SK-N-SH (cell line): ENCODE measurements at regions not wholly inside any gene's neighbourhood (a gene's known extent, or its start where the extent isn't known, plus 50 kb on each side); places are given as distances from the start of the nearest gene placed in this dataset.

ENCODE experiments used
- CTCF ChIA-PET: fragments of 300-600, 350-600 bp; formaldehyde crosslinking; extraction: SDS; loops from one replicate; lab custom pipeline; 2021; lab: Yijun Ruan, JAX
- POLR2A ChIA-PET: fragments of 350-600 bp; sonication (Branson Sonifier 250); formaldehyde crosslinking; extraction: SDS; loops from one replicate; lab custom pipeline; 2020; ENCODE audit warnings: antibody characterized with exemption, inconsistent platforms; lab: Yijun Ruan, JAX
- DNase-seq: peaks from one replicate; pipeline ENCODE4 v3.0.0; 2012
- H2AFZ ChIP-seq: fragments of 200-600 bp; sonication (generic); 2 replicates; pipeline ENCODE4 v1.8.1; 2016; ENCODE audit warnings: antibody characterized with exemption, mild to moderate bottlenecking, low read depth
- H3F3A ChIP-seq: fragments of 200-600 bp; sonication (generic); replicated peaks from 2 replicates; pipeline ENCODE3; 2016; ENCODE audit warnings: antibody characterized with exemption, mild to moderate bottlenecking; ENCODE audit not compliant: insufficient read depth
- H3K27ac ChIP-seq, 2 experiments: fragments of 200-500 bp in 1 of 2; fragments of 200-600 bp in 1 of 2; sonication (Bioruptor generic) in 1 of 2; sonication (generic), shearing (Covaris generic) in 1 of 2; 2 replicates each; pipeline versions ENCODE4 v1.5.1 to v1.6.1; 2014 to 2016; ENCODE audit warnings: low read depth in 2 of 2, inconsistent platforms in 1 of 2, low read length in 1 of 2, mild to moderate bottlenecking in 1 of 2, mixed read lengths in 1 of 2
- H3K27me3 ChIP-seq: fragments of 200-600 bp; sonication (generic), shearing (Covaris generic); 2 replicates; pipeline ENCODE4 v1.6.1; 2016; ENCODE audit warnings: mixed run types; ENCODE audit not compliant: insufficient read depth
- H3K36me3 ChIP-seq, 2 experiments: fragments of 200-500 bp in 1 of 2; fragments of 200-600 bp in 1 of 2; sonication (Bioruptor generic) in 1 of 2; sonication (generic) in 1 of 2; replicated peaks in 1 of 2; 2 replicates each; pipeline versions ENCODE3 to v1.5.1; 2014 to 2016; ENCODE audit warnings: low read length in 1 of 2, mild to moderate bottlenecking in 1 of 2; ENCODE audit not compliant: insufficient read depth in 2 of 2, control insufficient read depth in 1 of 2
- H3K4me1 ChIP-seq, 2 experiments: fragments of 200-500 bp in 1 of 2; fragments of 200-600 bp in 1 of 2; sonication (Bioruptor generic) in 1 of 2; sonication (generic), shearing (Covaris generic) in 1 of 2; 2 replicates each; pipeline versions ENCODE4 v1.5.1 to v1.6.1; 2014 to 2016; ENCODE audit warnings: low read depth in 1 of 2, low read length in 1 of 2, mixed run types in 1 of 2; ENCODE audit not compliant: insufficient read depth in 2 of 2, control insufficient read depth in 1 of 2
- H3K4me2 ChIP-seq: fragments of 200-600 bp; sonication (generic), shearing (Covaris generic); 2 replicates; pipeline ENCODE4 v1.6.1; 2017; ENCODE audit warnings: mixed run types
- H3K4me3 ChIP-seq, 2 experiments: fragments of 200-500 bp in 1 of 2; fragments of 200-600 bp in 1 of 2; sonication (Bioruptor generic) in 1 of 2; sonication (generic), shearing (Covaris generic) in 1 of 2; 2 replicates each; pipeline versions ENCODE4 v1.5.1 to v1.8.1; 2014 to 2016; ENCODE audit warnings: low read depth in 2 of 2, inconsistent platforms in 1 of 2, low read length in 1 of 2, mild to moderate bottlenecking in 1 of 2, mixed read lengths in 1 of 2, moderate library complexity in 1 of 2
- H3K79me2 ChIP-seq: fragments of 200-600 bp; sonication (generic); 2 replicates; pipeline ENCODE4 v1.8.1; 2017; ENCODE audit warnings: mild to moderate bottlenecking; ENCODE audit not compliant: insufficient read depth
- H3K9ac ChIP-seq: fragments of 200-600 bp; sonication (generic); 2 replicates; pipeline ENCODE4 v1.6.1; 2017; ENCODE audit warnings: mixed run types
- H3K9me2 ChIP-seq: fragments of 200-600 bp; sonication (generic); 2 replicates; pipeline ENCODE4 v1.6.1; 2017; ENCODE audit warnings: mixed run types
- H3K9me3 ChIP-seq: fragments of 200-600 bp; sonication (generic); 2 replicates; pipeline ENCODE4 v1.6.1; 2017; ENCODE audit warnings: mixed run types, mild to moderate bottlenecking, moderate library complexity
- H4K20me1 ChIP-seq: fragments of 200-600 bp; sonication (generic); 2 replicates; pipeline ENCODE4 v1.6.1; 2017; ENCODE audit warnings: mild to moderate bottlenecking, mixed run types; ENCODE audit not compliant: insufficient read depth
- ELF1 ChIP-seq: IDR thresholded peaks from 2 replicates; pipeline ENCODE4 v1.4.0; 2012
- EP300 ChIP-seq, 2 experiments: IDR thresholded peaks; 2 replicates each; pipeline versions ENCODE4 v1.4.0 to v1.6.1; 2012; ENCODE audit warnings: borderline replicate concordance in 1 of 2, low read depth in 1 of 2, low read length in 1 of 2
- FOXJ3 ChIP-seq: sonication (generic); formaldehyde crosslinking; IDR thresholded peaks from 2 replicates; pipeline ENCODE4 v1.5.1; 2020; ENCODE audit warnings: mild to moderate bottlenecking, missing genetic modification reagents
- GABPA ChIP-seq: IDR thresholded peaks from 2 replicates; pipeline ENCODE4 v1.4.0; 2012; ENCODE audit warnings: low read depth, mild to moderate bottlenecking
- NRF1 ChIP-seq: IDR thresholded peaks from 2 replicates; pipeline ENCODE4 v1.6.1; 2012; ENCODE audit warnings: low read depth, mild to moderate bottlenecking, low read length
- RFX5 ChIP-seq: IDR thresholded peaks from 2 replicates; pipeline ENCODE4 v1.6.1; 2012; ENCODE audit warnings: mild to moderate bottlenecking, improper control_type of control experiment, low read length
- TCF12 ChIP-seq: IDR thresholded peaks from 2 replicates; pipeline ENCODE4 v1.4.0; 2012
- WGBS: methylation state at CpG from one replicate; pipeline ENCODE4 v1.1.6; 2017; ENCODE audit warnings: low lambda C conversion rate; 5-methylcytosine and 5-hydroxymethylcytosine counted together
- TF ChIP-seq, protein P1 (sequence below): IDR thresholded peaks from 2 replicates; pipeline ENCODE4 v1.4.0; 2012; ENCODE audit warnings: low read depth
- TF ChIP-seq, protein P2 (sequence below): fragments of 200-600 bp; sonication (generic); IDR thresholded peaks from 2 replicates; pipeline ENCODE4 v1.6.1; 2017; ENCODE audit warnings: antibody characterized with exemption, mild to moderate bottlenecking, moderate library complexity

DNA sequence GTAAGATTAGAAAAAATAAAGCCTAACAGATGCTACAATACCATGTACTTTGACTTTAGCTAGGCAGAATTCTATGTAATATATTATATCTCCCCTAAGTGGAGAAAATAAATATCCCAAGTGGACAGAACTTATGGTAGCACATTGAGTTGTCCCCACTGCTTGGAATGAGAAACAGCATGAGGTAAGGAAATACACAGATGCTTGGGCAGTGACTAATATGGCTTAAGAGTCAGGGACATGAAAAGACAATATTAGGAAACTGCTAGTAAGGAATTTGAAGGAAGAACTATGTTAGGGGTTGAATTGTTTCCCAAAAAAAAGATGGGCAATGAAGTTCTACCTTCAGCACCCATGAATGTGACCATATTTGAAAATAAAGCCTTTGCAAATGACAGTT is 2265.1 kb downstream of the PCDH7 start:
- Histone ChIP-seq H3K4me1 (no peaks in the 10 kb centered on the region), H2AFZ (no peak overlapping the region), H3K9me2 (no peaks in the 10 kb centered on the region), H3K27me3 (no peaks in the 10 kb centered on the region), H3K79me2 (no peaks in the 10 kb centered on the region), H3K27ac (no peak overlapping the region), H3F3A (no peaks in the 10 kb centered on the region), H3K36me3 (no peaks in the 10 kb centered on the region), H3K4me2 (no peak overlapping the region), H3K9ac (no peak overlapping the region), H3K9me3 (no peaks in the 10 kb centered on the region), H4K20me1 (no peaks in the 10 kb centered on the region), H3K4me3 (no peak overlapping the region)
- TF ChIP-seq RFX5 (no peak), ELF1 (no peak)
- ChIA-PET POLR2A (no interaction called here), CTCF (no interaction called here)
- DNase-seq: no peak

- no peak overlapping the region for H3K27ac ChIP-seq
- H3K9ac ChIP-seq: no peak overlapping the region
- H3K4me2 ChIP-seq: no peak overlapping the region
- no peaks in the 10 kb centered on the region for H3K36me3 ChIP-seq
- no peaks in the 10 kb centered on the region for H4K20me1 ChIP-seq
- CTCF ChIA-PET: no interaction called here
- no peaks in the 10 kb centered on the region for H3K4me1 ChIP-seq
- H3F3A ChIP-seq: no peaks in the 10 kb centered on the region
- H2AFZ ChIP-seq: no peak overlapping the region
- H3K79me2 ChIP-seq: no peaks in the 10 kb centered on the region
- WGBS: 0% methylated on average over 1 of the region's 1 CpG
- POLR2A ChIA-PET: no interaction called here
- no peak for DNase-seq
- TF ChIP-seq GABPA (no peak), NRF1 (no peak)
- TF ChIP-seq, protein P1, sequence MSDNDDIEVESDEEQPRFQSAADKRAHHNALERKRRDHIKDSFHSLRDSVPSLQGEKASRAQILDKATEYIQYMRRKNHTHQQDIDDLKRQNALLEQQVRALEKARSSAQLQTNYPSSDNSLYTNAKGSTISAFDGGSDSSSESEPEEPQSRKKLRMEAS: no peak
- H3K27me3 ChIP-seq: no peaks in the 10 kb centered on the region
- H3K9me3 ChIP-seq: no peaks in the 10 kb centered on the region
- H3K9me2 ChIP-seq: no peaks in the 10 kb centered on the region
- H3K4me3 ChIP-seq: no peak overlapping the region
Measured at GRCh38 chr4:32986236-32986635, 2266.1 kb downstream of the PCDH7 start.

GRCh38 chr4:32987111-32987510 is 2266.9 kb downstream of the PCDH7 start:
- DNase-seq: no peak
- WGBS: 4% methylated on average over 2 of the region's 2 CpGs
- ChIA-PET CTCF (no interaction called here), POLR2A (no interaction called here)
- Histone ChIP-seq H3K27me3 (no peaks in the 10 kb centered on the region), H3K9me3 (no peaks in the 10 kb centered on the region), H3K9ac (no peak overlapping the region), H3K36me3 (no peaks in the 10 kb centered on the region), H3K4me3 (no peak overlapping the region), H3F3A (no peaks in the 10 kb centered on the region), H3K79me2 (no peaks in the 10 kb centered on the region), H3K27ac (no peak overlapping the region), H3K9me2 (no peaks in the 10 kb centered on the region), H3K4me2 (no peak overlapping the region), H4K20me1 (no peaks in the 10 kb centered on the region), H3K4me1 (no peaks in the 10 kb centered on the region), H2AFZ (no peak overlapping the region)
- TF ChIP-seq EP300 (IDR thresholded peaks at IDR 0.05; ENCODE audit: borderline replicate concordance in 1 of 2, low read depth in 1 of 2, low read length in 1 of 2) (no peak), FOXJ3 (no peak), TCF12 (no peak)
- TF ChIP-seq, protein P2, sequence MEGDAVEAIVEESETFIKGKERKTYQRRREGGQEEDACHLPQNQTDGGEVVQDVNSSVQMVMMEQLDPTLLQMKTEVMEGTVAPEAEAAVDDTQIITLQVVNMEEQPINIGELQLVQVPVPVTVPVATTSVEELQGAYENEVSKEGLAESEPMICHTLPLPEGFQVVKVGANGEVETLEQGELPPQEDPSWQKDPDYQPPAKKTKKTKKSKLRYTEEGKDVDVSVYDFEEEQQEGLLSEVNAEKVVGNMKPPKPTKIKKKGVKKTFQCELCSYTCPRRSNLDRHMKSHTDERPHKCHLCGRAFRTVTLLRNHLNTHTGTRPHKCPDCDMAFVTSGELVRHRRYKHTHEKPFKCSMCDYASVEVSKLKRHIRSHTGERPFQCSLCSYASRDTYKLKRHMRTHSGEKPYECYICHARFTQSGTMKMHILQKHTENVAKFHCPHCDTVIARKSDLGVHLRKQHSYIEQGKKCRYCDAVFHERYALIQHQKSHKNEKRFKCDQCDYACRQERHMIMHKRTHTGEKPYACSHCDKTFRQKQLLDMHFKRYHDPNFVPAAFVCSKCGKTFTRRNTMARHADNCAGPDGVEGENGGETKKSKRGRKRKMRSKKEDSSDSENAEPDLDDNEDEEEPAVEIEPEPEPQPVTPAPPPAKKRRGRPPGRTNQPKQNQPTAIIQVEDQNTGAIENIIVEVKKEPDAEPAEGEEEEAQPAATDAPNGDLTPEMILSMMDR: no peak
